Ectodermal cell (in vitro differentiated cells): ENCODE measurements at regions not wholly inside any gene's neighbourhood (a gene's known extent, or its start where the extent isn't known, plus 50 kb on each side); places are given as distances from the start of the nearest gene placed in this dataset.

Experiments used
- H3K27ac ChIP-seq: 2 replicates; pipeline ENCODE4 v1.7.0; 2013; ENCODE audit warnings: mild to moderate bottlenecking, low read depth, low read length; ENCODE audit not compliant: insufficient read depth, poor library complexity, severe bottlenecking
- H3K27me3 ChIP-seq: 2 replicates; pipeline ENCODE4 v1.7.0; 2013; ENCODE audit warnings: mild to moderate bottlenecking, low read length; ENCODE audit not compliant: insufficient read depth, control insufficient read depth, poor library complexity, severe bottlenecking
- H3K36me3 ChIP-seq: one replicate; pipeline ENCODE4 v1.7.0; 2013; ENCODE audit warnings: low read length; ENCODE audit not compliant: control insufficient read depth, insufficient read depth
- H3K4me1 ChIP-seq: one replicate; pipeline ENCODE4 v1.7.0; 2013; ENCODE audit warnings: low read length; ENCODE audit not compliant: control insufficient read depth, insufficient read depth
- H3K4me3 ChIP-seq: 2 replicates; pipeline ENCODE4 v1.7.0; 2013; ENCODE audit warnings: low read depth, low read length, control low read depth; ENCODE audit not compliant: insufficient read depth
- H3K9me3 ChIP-seq: 2 replicates; pipeline ENCODE4 v1.7.0; 2013; ENCODE audit warnings: mild to moderate bottlenecking, low read length, moderate library complexity; ENCODE audit not compliant: control insufficient read depth
- WGBS, 2 experiments: methylation state at CpG; one replicate each; pipeline ENCODE4 v1.1.7; 2013; ENCODE audit warnings: missing lambda C conversion rate in 2 of 2; 5-methylcytosine and 5-hydroxymethylcytosine counted together

- WGBS, 2 experiments: 87 to 90% methylated on average over 2 of the region's 2 CpGs
- Histone ChIP-seq H3K4me3 (no peak overlapping the region), H3K36me3 (no peaks in the 10 kb centered on the region), H3K27me3 (no peaks in the 10 kb centered on the region), H3K4me1 (no peaks in the 10 kb centered on the region), H3K9me3 (no peaks in the 10 kb centered on the region), H3K27ac (no peak overlapping the region)
Measured at GRCh38 chr2:219726916-219727315, 99.5 kb downstream of the SLC4A3 start.

DNA sequence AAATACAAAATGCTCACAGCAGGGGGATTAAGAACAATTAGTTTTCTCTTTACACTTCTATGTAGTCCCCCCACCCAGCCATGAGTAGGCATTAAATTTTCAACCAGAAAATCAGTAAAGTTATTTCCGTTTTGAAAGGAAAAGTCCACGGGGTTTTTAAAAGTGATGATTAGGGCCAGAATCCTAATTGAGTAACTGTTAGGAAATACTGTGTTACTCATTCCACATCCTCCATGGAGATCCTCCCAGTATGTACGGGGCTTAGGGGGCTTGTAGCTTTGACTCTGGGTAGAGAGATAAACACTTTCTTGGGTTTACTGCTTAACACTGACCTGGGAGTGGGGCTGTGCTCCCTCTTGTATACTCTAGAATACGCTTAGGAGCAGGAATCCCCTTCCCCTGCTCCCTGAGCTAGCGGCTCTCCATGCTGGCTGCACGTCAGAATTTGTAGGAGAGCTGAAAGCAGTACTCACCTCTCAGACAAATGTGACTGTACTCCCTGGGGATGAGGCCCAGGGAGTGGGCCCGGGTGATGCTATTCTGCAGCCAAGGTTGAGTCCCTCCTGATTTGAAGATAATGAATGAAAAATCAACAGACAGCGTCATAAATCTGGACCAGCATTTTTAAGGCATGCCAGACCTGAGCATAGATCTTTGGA, 100.5 kb downstream of the SLC4A3 start:
- Histone ChIP-seq H3K4me1 (no peaks in the 10 kb centered on the region), H3K27me3 (no peaks in the 10 kb centered on the region), H3K36me3 (no peaks in the 10 kb centered on the region), H3K27ac (no peak overlapping the region), H3K4me3 (no peak overlapping the region), H3K9me3 (no peaks in the 10 kb centered on the region)
- 74 to 83% methylated on average over 8 of the region's 8 CpGs for WGBS, 2 experiments

DNA sequence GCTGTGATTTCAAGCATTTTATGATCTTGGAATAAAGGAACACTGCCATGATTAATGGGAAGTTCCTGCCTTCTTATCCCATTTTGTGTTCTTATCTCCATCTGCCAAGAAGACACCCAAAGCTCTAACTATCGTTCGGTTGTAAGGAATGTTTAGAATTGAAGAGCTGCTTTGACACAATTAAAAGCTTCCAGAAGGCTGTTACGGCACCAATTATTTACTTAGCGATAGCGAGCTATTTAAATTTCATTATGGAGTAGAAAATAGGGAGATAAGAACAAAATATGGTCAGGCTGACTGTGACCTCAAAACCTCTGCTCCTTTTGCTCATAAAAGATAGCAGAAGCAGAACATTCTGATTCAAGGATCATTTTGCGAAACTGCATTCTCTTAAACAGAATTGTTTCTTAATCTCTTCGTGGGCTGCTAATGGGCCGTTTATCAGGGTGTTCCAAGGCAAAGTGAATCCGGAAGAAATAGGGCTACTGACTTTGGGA, 101.6 kb downstream of the SLC4A3 start:
- Histone ChIP-seq H3K9me3 (no peaks in the 10 kb centered on the region), H3K27me3 (no peaks in the 10 kb centered on the region), H3K4me1 (no peaks in the 10 kb centered on the region), H3K27ac (no peak overlapping the region), H3K36me3 (no peaks in the 10 kb centered on the region), H3K4me3 (no peak overlapping the region)
- WGBS, 2 experiments: 92 to 95% methylated on average over 9 of the region's 9 CpGs

DNA sequence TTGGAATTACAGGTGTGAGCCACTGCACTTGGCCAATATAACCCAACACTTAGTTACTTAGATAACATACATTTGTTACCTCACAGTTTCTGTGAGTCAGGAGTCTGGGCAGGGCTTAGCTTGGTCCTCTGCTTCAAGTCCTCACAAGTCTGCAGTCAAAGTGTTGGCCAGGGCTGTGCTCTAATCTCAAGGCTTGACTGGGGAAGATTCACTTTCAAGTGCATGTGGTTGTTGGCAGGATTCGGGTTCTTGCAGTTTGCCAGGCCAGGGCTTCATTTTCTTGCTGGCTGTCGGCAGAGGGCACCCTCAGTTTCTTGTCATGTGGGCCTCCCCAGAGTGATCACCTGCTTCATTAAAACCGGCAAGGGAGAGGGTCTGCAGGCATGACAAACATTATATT, 103.7 kb downstream of the SLC4A3 start:
- H3K4me1 ChIP-seq: no peaks in the 10 kb centered on the region
- no peaks in the 10 kb centered on the region for H3K9me3 ChIP-seq
- no peak overlapping the region for H3K4me3 ChIP-seq
- WGBS, 2 experiments: 83 to 87% methylated on average over 3 of the region's 3 CpGs
- no peak overlapping the region for H3K27ac ChIP-seq
- no peaks in the 10 kb centered on the region for H3K36me3 ChIP-seq
- H3K27me3 ChIP-seq: no peaks in the 10 kb centered on the region

DNA sequence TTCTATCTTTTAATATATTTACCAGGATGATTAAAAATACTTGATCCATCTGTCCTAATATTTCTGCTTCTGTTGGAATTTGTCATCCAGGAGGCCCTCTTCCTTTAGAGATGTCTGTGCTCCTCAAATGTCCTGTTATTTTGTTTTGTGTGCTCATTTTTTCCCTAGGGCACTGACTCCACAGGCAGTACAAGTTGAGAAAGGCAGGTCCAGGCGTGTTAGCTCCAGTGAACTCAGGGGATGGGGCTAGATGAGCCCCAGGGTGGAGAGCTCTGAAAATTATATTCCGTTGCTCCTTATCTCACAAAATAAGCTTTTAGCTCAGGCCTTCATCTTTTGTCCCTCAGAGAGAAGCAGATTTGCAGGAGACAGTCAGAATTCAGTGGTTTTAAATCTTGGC, 105.7 kb downstream of the SLC4A3 start:
- H3K27me3 ChIP-seq: no peaks in the 10 kb centered on the region
- H3K4me1 ChIP-seq: no peaks in the 10 kb centered on the region
- WGBS, 2 experiments: 96 to 97% methylated on average over 2 of the region's 2 CpGs
- no peak overlapping the region for H3K27ac ChIP-seq
- H3K9me3 ChIP-seq: no peaks in the 10 kb centered on the region
- no peaks in the 10 kb centered on the region for H3K36me3 ChIP-seq
- no peak overlapping the region for H3K4me3 ChIP-seq

- Histone ChIP-seq H3K36me3 (no peaks in the 10 kb centered on the region), H3K4me3 (no peak overlapping the region), H3K27me3 (no peaks in the 10 kb centered on the region), H3K4me1 (no peaks in the 10 kb centered on the region), H3K9me3 (no peaks in the 10 kb centered on the region), H3K27ac (no peak overlapping the region)
- WGBS, 2 experiments: 78 to 90% methylated on average over 2 of the region's 2 CpGs
Measured at GRCh38 chr2:219733746-219734145, 106.3 kb downstream of the SLC4A3 start.

DNA sequence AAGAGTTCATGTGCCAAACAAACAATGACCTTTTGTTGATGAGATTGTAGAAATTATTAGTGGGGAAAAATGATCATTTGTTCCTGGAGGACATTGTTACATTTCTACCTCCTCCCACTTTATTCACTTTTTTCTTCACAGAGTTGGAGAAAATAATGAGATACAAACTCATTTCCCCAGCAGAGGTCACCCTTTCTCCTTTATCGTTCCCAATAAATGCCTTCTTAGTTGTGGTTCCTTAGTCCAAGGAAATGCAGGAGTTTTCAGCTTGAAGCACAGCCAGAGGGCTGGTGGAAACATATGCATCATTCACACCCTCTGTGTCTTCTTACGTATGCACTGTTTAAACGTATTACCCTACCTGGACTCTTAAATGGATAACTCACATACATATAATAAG, 108.8 kb downstream of the SLC4A3 start:
- Histone ChIP-seq H3K4me3 (no peak overlapping the region), H3K27me3 (no peaks in the 10 kb centered on the region), H3K36me3 (no peaks in the 10 kb centered on the region), H3K9me3 (no peaks in the 10 kb centered on the region), H3K27ac (no peak overlapping the region), H3K4me1 (peaks cover 2% of the 10 kb centered on the region)
- WGBS, 2 experiments: 10 to 20% methylated on average over 3 of the region's 3 CpGs

DNA sequence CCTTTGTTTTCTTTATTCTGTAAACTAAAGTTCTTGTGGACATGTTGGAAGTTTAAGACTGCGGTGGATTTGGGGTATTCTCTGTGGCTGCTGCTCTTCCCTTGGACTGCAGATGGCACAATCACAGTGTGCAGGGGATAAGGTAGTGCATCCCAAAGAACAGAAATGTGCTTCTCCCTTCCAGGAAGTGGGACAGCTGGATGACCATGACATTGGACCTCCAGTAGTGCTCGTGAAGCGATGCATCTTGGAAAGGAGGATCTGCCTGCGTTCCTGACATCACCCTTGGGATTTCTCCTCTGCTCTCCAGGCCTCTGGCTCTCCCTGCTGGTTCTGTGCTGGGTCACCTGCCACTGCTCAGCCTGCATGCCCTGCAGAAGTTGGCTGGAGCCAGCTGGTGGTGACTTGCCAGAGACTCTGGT, 109.9 kb downstream of the SLC4A3 start:
- H3K36me3 ChIP-seq: no peaks in the 10 kb centered on the region
- H3K4me1 ChIP-seq: peaks cover 2% of the 10 kb centered on the region
- no peak overlapping the region for H3K4me3 ChIP-seq
- H3K27ac ChIP-seq: no peak overlapping the region
- 88 to 89% methylated on average over 4 of the region's 4 CpGs for WGBS, 2 experiments
- no peaks in the 10 kb centered on the region for H3K27me3 ChIP-seq
- H3K9me3 ChIP-seq: no peaks in the 10 kb centered on the region

GRCh38 chr2:219739066-219739465, 111.6 kb downstream of the SLC4A3 start:
- Histone ChIP-seq H3K4me3 (no peak overlapping the region), H3K9me3 (no peaks in the 10 kb centered on the region), H3K27ac (no peak overlapping the region), H3K4me1 (peaks cover 2% of the 10 kb centered on the region), H3K27me3 (no peaks in the 10 kb centered on the region), H3K36me3 (no peaks in the 10 kb centered on the region)
- 75 to 86% methylated on average over 2 to 4 of the region's 4 CpGs for WGBS, 2 experiments

GRCh38 chr2:219739866-219740440, 112.5 kb downstream of the SLC4A3 start:
- H3K27me3 ChIP-seq: no peaks in the 10 kb centered on the region
- no peak overlapping the region for H3K27ac ChIP-seq
- H3K4me1 ChIP-seq: peaks cover 7% of the 10 kb centered on the region
- no peaks in the 10 kb centered on the region for H3K9me3 ChIP-seq
- no peaks in the 10 kb centered on the region for H3K36me3 ChIP-seq
- H3K4me3 ChIP-seq: no peak overlapping the region
- WGBS, 2 experiments: 90 to 94% methylated on average over 12 to 13 of the region's 13 CpGs
